SK-N-SH (cell line): ENCODE measurements at regions not wholly inside any gene's neighbourhood (a gene's known extent, or its start where the extent isn't known, plus 50 kb on each side); places are given as distances from the start of the nearest gene placed in this dataset.

Experiments
- CTCF ChIA-PET: fragments of 300-600, 350-600 bp; formaldehyde crosslinking; extraction: SDS; loops from one replicate; lab custom pipeline; 2021; lab: Yijun Ruan, JAX
- POLR2A ChIA-PET: fragments of 350-600 bp; sonication (Branson Sonifier 250); formaldehyde crosslinking; extraction: SDS; loops from one replicate; lab custom pipeline; 2020; ENCODE audit warnings: antibody characterized with exemption, inconsistent platforms; lab: Yijun Ruan, JAX
- DNase-seq: peaks from one replicate; pipeline ENCODE4 v3.0.0; 2012
- H2AFZ ChIP-seq: fragments of 200-600 bp; sonication (generic); 2 replicates; pipeline ENCODE4 v1.8.1; 2016; ENCODE audit warnings: antibody characterized with exemption, mild to moderate bottlenecking, low read depth
- H3F3A ChIP-seq: fragments of 200-600 bp; sonication (generic); replicated peaks from 2 replicates; pipeline ENCODE3; 2016; ENCODE audit warnings: antibody characterized with exemption, mild to moderate bottlenecking; ENCODE audit not compliant: insufficient read depth
- H3K27ac ChIP-seq, 2 experiments: fragments of 200-500 bp in 1 of 2; fragments of 200-600 bp in 1 of 2; sonication (Bioruptor generic) in 1 of 2; sonication (generic), shearing (Covaris generic) in 1 of 2; 2 replicates each; pipeline versions ENCODE4 v1.5.1 to v1.6.1; 2014 to 2016; ENCODE audit warnings: low read depth in 2 of 2, inconsistent platforms in 1 of 2, low read length in 1 of 2, mild to moderate bottlenecking in 1 of 2, mixed read lengths in 1 of 2
- H3K27me3 ChIP-seq: fragments of 200-600 bp; sonication (generic), shearing (Covaris generic); 2 replicates; pipeline ENCODE4 v1.6.1; 2016; ENCODE audit warnings: mixed run types; ENCODE audit not compliant: insufficient read depth
- H3K36me3 ChIP-seq, 2 experiments: fragments of 200-500 bp in 1 of 2; fragments of 200-600 bp in 1 of 2; sonication (Bioruptor generic) in 1 of 2; sonication (generic) in 1 of 2; replicated peaks in 1 of 2; 2 replicates each; pipeline versions ENCODE3 to v1.5.1; 2014 to 2016; ENCODE audit warnings: low read length in 1 of 2, mild to moderate bottlenecking in 1 of 2; ENCODE audit not compliant: insufficient read depth in 2 of 2, control insufficient read depth in 1 of 2
- H3K4me1 ChIP-seq, 2 experiments: fragments of 200-500 bp in 1 of 2; fragments of 200-600 bp in 1 of 2; sonication (Bioruptor generic) in 1 of 2; sonication (generic), shearing (Covaris generic) in 1 of 2; 2 replicates each; pipeline versions ENCODE4 v1.5.1 to v1.6.1; 2014 to 2016; ENCODE audit warnings: low read depth in 1 of 2, low read length in 1 of 2, mixed run types in 1 of 2; ENCODE audit not compliant: insufficient read depth in 2 of 2, control insufficient read depth in 1 of 2
- H3K4me2 ChIP-seq: fragments of 200-600 bp; sonication (generic), shearing (Covaris generic); 2 replicates; pipeline ENCODE4 v1.6.1; 2017; ENCODE audit warnings: mixed run types
- H3K4me3 ChIP-seq, 2 experiments: fragments of 200-500 bp in 1 of 2; fragments of 200-600 bp in 1 of 2; sonication (Bioruptor generic) in 1 of 2; sonication (generic), shearing (Covaris generic) in 1 of 2; 2 replicates each; pipeline versions ENCODE4 v1.5.1 to v1.8.1; 2014 to 2016; ENCODE audit warnings: low read depth in 2 of 2, inconsistent platforms in 1 of 2, low read length in 1 of 2, mild to moderate bottlenecking in 1 of 2, mixed read lengths in 1 of 2, moderate library complexity in 1 of 2
- H3K79me2 ChIP-seq: fragments of 200-600 bp; sonication (generic); 2 replicates; pipeline ENCODE4 v1.8.1; 2017; ENCODE audit warnings: mild to moderate bottlenecking; ENCODE audit not compliant: insufficient read depth
- H3K9ac ChIP-seq: fragments of 200-600 bp; sonication (generic); 2 replicates; pipeline ENCODE4 v1.6.1; 2017; ENCODE audit warnings: mixed run types
- H3K9me2 ChIP-seq: fragments of 200-600 bp; sonication (generic); 2 replicates; pipeline ENCODE4 v1.6.1; 2017; ENCODE audit warnings: mixed run types
- H3K9me3 ChIP-seq: fragments of 200-600 bp; sonication (generic); 2 replicates; pipeline ENCODE4 v1.6.1; 2017; ENCODE audit warnings: mixed run types, mild to moderate bottlenecking, moderate library complexity
- H4K20me1 ChIP-seq: fragments of 200-600 bp; sonication (generic); 2 replicates; pipeline ENCODE4 v1.6.1; 2017; ENCODE audit warnings: mild to moderate bottlenecking, mixed run types; ENCODE audit not compliant: insufficient read depth
- CHD2 ChIP-seq: fragments of 150-350 bp; IDR thresholded peaks from 2 replicates; pipeline ENCODE4 v1.6.1; 2018; ENCODE audit warnings: low read length; ENCODE audit not compliant: partially characterized antibody
- GABPA ChIP-seq: IDR thresholded peaks from 2 replicates; pipeline ENCODE4 v1.4.0; 2012; ENCODE audit warnings: low read depth, mild to moderate bottlenecking
- RCOR1 ChIP-seq: fragments of 150-350 bp; IDR thresholded peaks from 2 replicates; pipeline ENCODE4 v1.6.1; 2017; ENCODE audit warnings: antibody characterized with exemption, low read length
- RXRA ChIP-seq: IDR thresholded peaks from 2 replicates; pipeline ENCODE4 v1.4.0; 2012; ENCODE audit warnings: low read depth, mild to moderate bottlenecking, borderline replicate concordance
- TEAD4 ChIP-seq: IDR thresholded peaks from 2 replicates; pipeline ENCODE4 v1.4.0; 2012; ENCODE audit warnings: mild to moderate bottlenecking, borderline replicate concordance; ENCODE audit not compliant: insufficient read depth
- USF1 ChIP-seq: IDR thresholded peaks from 2 replicates; pipeline ENCODE4 v1.4.0; 2012; ENCODE audit warnings: low read depth, borderline replicate concordance
- YY1 ChIP-seq: IDR thresholded peaks from 2 replicates; pipeline ENCODE4 v1.4.0; 2012; ENCODE audit warnings: low read depth, mild to moderate bottlenecking
- WGBS: methylation state at CpG from one replicate; pipeline ENCODE4 v1.1.6; 2017; ENCODE audit warnings: low lambda C conversion rate; 5-methylcytosine and 5-hydroxymethylcytosine counted together
- TF ChIP-seq, protein P1 (sequence below): fragments of 200-600 bp; sonication (generic); IDR thresholded peaks from 2 replicates; pipeline ENCODE4 v1.6.1; 2017; ENCODE audit warnings: antibody characterized with exemption, mild to moderate bottlenecking, moderate library complexity

DNA sequence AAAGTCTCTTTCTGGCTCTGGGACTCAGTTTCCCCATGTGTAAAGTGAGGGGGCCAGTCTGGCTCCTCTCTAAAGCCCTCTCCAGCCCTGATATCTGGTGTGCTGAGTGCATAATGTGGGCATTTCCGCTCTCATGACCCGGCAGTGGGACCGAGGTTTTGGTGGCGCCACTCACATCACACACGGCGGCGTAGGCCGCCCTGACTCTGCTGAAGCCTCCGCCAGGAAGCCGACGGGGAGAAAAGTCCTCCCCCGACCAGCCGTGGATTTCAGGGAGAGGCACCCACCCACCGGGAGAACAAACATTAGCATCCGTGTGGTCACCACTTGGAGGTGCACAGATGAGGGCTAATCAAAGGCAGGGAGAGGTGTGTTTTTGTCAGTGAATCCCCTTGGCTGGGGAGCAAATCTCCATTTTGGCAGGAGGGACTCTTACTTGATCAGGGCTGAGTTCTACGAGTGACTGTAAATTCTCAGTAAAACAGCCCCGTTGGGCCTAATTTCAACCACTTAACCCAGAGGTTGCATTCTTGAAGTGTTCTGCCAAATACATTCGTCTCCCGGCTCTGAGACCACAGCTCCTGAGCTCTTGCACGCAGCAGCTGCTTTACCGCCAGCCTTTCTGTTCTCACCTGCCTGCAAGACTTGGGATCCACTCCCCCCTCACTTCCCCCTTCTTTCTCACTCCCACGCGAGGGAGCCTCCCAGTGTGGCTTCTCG is 118.2 kb downstream of the FOXD2 start:
- Histone ChIP-seq H3K27ac (no peak overlapping the region), H3K9ac (no peak overlapping the region), H3F3A (no peaks in the 10 kb centered on the region), H2AFZ (no peak overlapping the region), H3K9me3 (no peaks in the 10 kb centered on the region), H3K4me2 (no peak overlapping the region), H3K9me2 (no peaks in the 10 kb centered on the region), H3K36me3 (no peaks in the 10 kb centered on the region), H4K20me1 (no peaks in the 10 kb centered on the region), H3K4me1 (peaks cover 0 to 4% of the 10 kb centered on the region in 2 experiments; a peak in 1 of 4 replicates), H3K79me2 (no peaks in the 10 kb centered on the region), H3K4me3 (no peak overlapping the region), H3K27me3 (no peaks in the 10 kb centered on the region; the same call in 1 of the 2 replicates)
- ChIA-PET CTCF (interaction anchor here (2.3 kb wide), 1 partner anchor 18 kb away, joined by 5 read pairs; no protein-coding TSS in a partner anchor), POLR2A (no interaction called here)
- WGBS: 74% methylated on average over 24 of the region's 24 CpGs
- no peak for DNase-seq
- TF ChIP-seq YY1 (no peak), GABPA (no peak), CHD2 (no peak), RXRA (no peak), TEAD4 (no peak), USF1 (no peak)
- TF ChIP-seq, protein P1, sequence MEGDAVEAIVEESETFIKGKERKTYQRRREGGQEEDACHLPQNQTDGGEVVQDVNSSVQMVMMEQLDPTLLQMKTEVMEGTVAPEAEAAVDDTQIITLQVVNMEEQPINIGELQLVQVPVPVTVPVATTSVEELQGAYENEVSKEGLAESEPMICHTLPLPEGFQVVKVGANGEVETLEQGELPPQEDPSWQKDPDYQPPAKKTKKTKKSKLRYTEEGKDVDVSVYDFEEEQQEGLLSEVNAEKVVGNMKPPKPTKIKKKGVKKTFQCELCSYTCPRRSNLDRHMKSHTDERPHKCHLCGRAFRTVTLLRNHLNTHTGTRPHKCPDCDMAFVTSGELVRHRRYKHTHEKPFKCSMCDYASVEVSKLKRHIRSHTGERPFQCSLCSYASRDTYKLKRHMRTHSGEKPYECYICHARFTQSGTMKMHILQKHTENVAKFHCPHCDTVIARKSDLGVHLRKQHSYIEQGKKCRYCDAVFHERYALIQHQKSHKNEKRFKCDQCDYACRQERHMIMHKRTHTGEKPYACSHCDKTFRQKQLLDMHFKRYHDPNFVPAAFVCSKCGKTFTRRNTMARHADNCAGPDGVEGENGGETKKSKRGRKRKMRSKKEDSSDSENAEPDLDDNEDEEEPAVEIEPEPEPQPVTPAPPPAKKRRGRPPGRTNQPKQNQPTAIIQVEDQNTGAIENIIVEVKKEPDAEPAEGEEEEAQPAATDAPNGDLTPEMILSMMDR: no peak

DNA sequence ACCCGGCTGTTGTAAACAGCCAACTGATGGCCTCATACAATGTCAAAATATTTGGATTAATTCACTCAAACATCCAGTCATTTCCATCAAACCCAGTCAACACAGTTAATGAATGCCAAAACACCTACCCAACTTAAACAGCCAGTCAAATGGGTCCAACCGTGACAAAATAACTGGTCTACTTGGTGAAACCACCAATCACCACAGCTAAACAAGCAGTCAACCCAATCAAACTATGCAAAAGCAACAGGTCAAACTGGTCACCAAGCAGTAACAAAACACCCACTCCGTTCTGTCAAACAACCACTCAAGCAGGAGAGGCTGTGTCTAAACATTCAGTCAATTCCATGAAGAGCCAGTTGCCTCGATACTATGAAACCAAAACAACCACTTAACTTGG is 119.2 kb downstream of the FOXD2 start:
- no peak for TF ChIP-seq RCOR1
- TF ChIP-seq YY1: no peak
- Histone ChIP-seq H3K9me3 (no peaks in the 10 kb centered on the region), H3F3A (no peaks in the 10 kb centered on the region), H3K9ac (no peak overlapping the region), H3K9me2 (no peaks in the 10 kb centered on the region), H3K27ac (no peak overlapping the region), H3K36me3 (no peaks in the 10 kb centered on the region), H3K4me2 (no peak overlapping the region), H3K27me3 (no peaks in the 10 kb centered on the region; the same call in 1 of the 2 replicates), H3K4me3 (no peak overlapping the region), H3K4me1 (peaks cover 0 to 4% of the 10 kb centered on the region in 2 experiments; a peak in 1 of 4 replicates), H4K20me1 (no peaks in the 10 kb centered on the region), H2AFZ (no peak overlapping the region), H3K79me2 (no peaks in the 10 kb centered on the region)
- ChIA-PET POLR2A (no interaction called here), CTCF (interaction anchor here (0.7 to 2.3 kb wide), 2 partner anchors 20 to 119 kb away, joined by 3 to 5 read pairs; partner anchors contain the start of gene FOXD2)
- DNase-seq: no peak
- WGBS: 56% methylated on average over 4 of the region's 4 CpGs
